SK-N-MC (cell line): ENCODE measurements at regions not wholly inside any gene's neighbourhood (a gene's known extent, or its start where the extent isn't known, plus 50 kb on each side); places are given as distances from the start of the nearest gene placed in this dataset.
A peak's percentile ranks its signal among the peaks of the same experiment; 100 is the strongest.

ENCODE experiments used
- DNase-seq: peaks from one replicate; pipeline ENCODE4 v3.0.0-alpha.2; 2011; ENCODE audit warnings: low read depth, low spot score
- H3K27ac ChIP-seq: fragments of 200-600 bp; sonication (generic); 2 replicates; pipeline ENCODE4 v1.5.1; 2016; ENCODE audit warnings: mixed run types
- H3K36me3 ChIP-seq: fragments of 200-600 bp; sonication (generic); 2 replicates; pipeline ENCODE4 v1.6.1; 2017; ENCODE audit warnings: antibody characterized with exemption, low read length, mixed read lengths; ENCODE audit not compliant: insufficient read depth
- H3K4me3 ChIP-seq: fragments of 200-600 bp; sonication (generic); 2 replicates; pipeline ENCODE4 v1.5.1; 2016
- H3K9ac ChIP-seq: fragments of 200-600 bp; sonication (generic); 2 replicates; pipeline ENCODE4 v1.8.0; 2017; ENCODE audit warnings: mixed run types, mixed read lengths; ENCODE audit not compliant: insufficient read length
- H3K9me3 ChIP-seq: fragments of 200-600 bp; sonication (generic); 2 replicates; pipeline ENCODE4 v1.6.1; 2017; ENCODE audit warnings: low read depth, mild to moderate bottlenecking, antibody characterized with exemption, low read length, moderate library complexity, mixed read lengths
- EZH2 ChIP-seq: fragments of 200-600 bp; sonication (generic); IDR thresholded peaks from one replicate; pipeline ENCODE4 v1.6.1; 2017; ENCODE audit warnings: antibody characterized with exemption
- FOXP2 ChIP-seq: optimal IDR thresholded peaks from 2 replicates; pipeline ENCODE3; 2011; ENCODE audit warnings: mild to moderate bottlenecking, moderate library complexity; ENCODE audit not compliant: insufficient read depth; ENCODE audit errors: extremely low read length, control extremely low read depth
- POLR2AphosphoS5 ChIP-seq: IDR thresholded peaks from 2 replicates; pipeline ENCODE4 v1.6.1; 2012; ENCODE audit warnings: mild to moderate bottlenecking, low read depth, low read length, borderline replicate concordance

DNA sequence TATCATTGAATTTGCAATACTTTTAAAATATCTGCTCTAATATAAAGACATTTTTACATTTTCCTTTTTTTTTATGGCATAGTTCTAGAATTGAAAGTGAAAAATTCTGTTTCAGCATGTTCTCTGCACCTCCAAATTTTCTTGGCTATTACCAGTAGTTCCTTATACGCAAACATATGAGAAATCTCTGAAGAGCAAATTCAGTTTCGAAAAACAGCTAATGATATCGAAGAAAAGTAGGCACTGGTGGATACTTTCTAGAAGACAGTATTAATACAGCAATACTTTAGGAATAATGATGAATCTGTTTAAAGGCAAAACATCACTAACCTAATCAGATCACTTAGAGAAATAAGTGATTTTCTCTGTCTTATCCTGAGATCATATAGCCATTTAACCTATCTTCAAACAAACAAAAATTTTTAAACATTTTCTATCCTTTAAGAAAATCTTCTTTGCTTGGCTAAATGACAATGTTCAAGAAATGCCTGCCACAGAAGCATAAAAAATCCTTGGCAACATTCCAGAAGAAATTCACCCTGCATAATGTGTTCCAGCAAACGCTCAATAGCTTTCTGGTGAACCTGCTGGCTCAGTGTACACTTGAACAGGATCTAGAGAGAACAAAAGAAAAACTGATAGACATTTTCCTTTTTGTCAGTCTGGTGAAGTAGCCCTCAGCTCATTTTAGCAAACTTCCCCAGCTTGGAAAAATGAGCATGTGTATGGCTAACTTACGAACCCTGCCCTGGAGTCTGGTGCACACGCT lies 51.2 kb upstream of the KLF3 start:
- no peak overlapping the region for H3K9ac ChIP-seq
- no peaks in the 10 kb centered on the region for H3K36me3 ChIP-seq
- H3K4me3 ChIP-seq = peak overlapping the region; percentile 57
- peak overlapping the region; percentile 89 for H3K27ac ChIP-seq
- DNase-seq = peak; percentile 69
- no peaks in the 10 kb centered on the region for H3K9me3 ChIP-seq
- TF ChIP-seq POLR2AphosphoS5 (no peak), FOXP2 (no peak), EZH2 (no peak)
